ENCODE measurements at regions not wholly inside any gene's neighbourhood (a gene's known extent, or its start where the extent isn't known, plus 50 kb on each side); places are given as distances from the start of the nearest gene placed in this dataset.

GRCh38 chr2:144927429-144927828 is 407.5 kb upstream of the ZEB2 start:
- TF ChIP-seq POLR2A (IDR thresholded peaks at IDR 0.05) (no peak), CTCF (IDR thresholded peaks at IDR 0.05) (no peak)

Data from Peyer's patch (tissue), 4 donors.